ENCODE measurements at regions not wholly inside any gene's neighbourhood (a gene's known extent, or its start where the extent isn't known, plus 50 kb on each side); places are given as distances from the start of the nearest gene placed in this dataset.

- Histone ChIP-seq H3K4me1 (replicated peaks) (no peaks in the 10 kb centered on the region), H3K27ac (no peak overlapping the region), H3K36me3 (no peaks in the 10 kb centered on the region), H3K9me3 (no peaks in the 10 kb centered on the region), H3K4me3 (no peak overlapping the region), H3K27me3 (replicated peaks; ENCODE audit: insufficient read depth) (no peaks in the 10 kb centered on the region)
- intact Hi-C loops (cut with DNase I) = no loop called here
- DNase-seq (ENCODE audit: low spot score) = no peak
- TF ChIP-seq POLR2AphosphoS5 (IDR thresholded peaks at IDR 0.05) (no peak), POLR2A (IDR thresholded peaks at IDR 0.05) (no peak), CTCF (IDR thresholded peaks at IDR 0.05) (no peak)
- 82% methylated on average over 11 of the region's 11 CpGs for WGBS
These were observed 142.1 kb upstream of the EEPD1 start for GRCh38 chr7:36010656-36011587.

GRCh38 chr7:36011588-36011965 lies 141.5 kb upstream of the EEPD1 start:
- Histone ChIP-seq H3K27ac (no peak overlapping the region), H3K4me3 (no peak overlapping the region), H3K4me1 (replicated peaks) (no peaks in the 10 kb centered on the region), H3K27me3 (replicated peaks; ENCODE audit: insufficient read depth) (no peaks in the 10 kb centered on the region), H3K36me3 (no peaks in the 10 kb centered on the region), H3K9me3 (no peaks in the 10 kb centered on the region)
- intact Hi-C loops (cut with DNase I) = no loop called here
- TF ChIP-seq POLR2A (IDR thresholded peaks at IDR 0.05) (no peak), CTCF (IDR thresholded peaks at IDR 0.05) (no peak), POLR2AphosphoS5 (IDR thresholded peaks at IDR 0.05) (no peak)
- DNase-seq (ENCODE audit: low spot score) = no peak
- WGBS = 76% methylated on average over 8 of the region's 8 CpGs

- DNase-seq (ENCODE audit: low spot score) = no peak
- no peak for TF ChIP-seq POLR2AphosphoS5 (IDR thresholded peaks at IDR 0.05)
- intact Hi-C loops (cut with DNase I) = no loop called here
- H3K27me3 ChIP-seq (replicated peaks; ENCODE audit: insufficient read depth) = no peaks in the 10 kb centered on the region
- no peaks in the 10 kb centered on the region for H3K36me3 ChIP-seq
- no peaks in the 10 kb centered on the region for H3K4me1 ChIP-seq (replicated peaks)
- 96% methylated on average over 7 of the region's 7 CpGs for WGBS
- no peak overlapping the region for H3K4me3 ChIP-seq
- H3K27ac ChIP-seq = no peak overlapping the region
- no peaks in the 10 kb centered on the region for H3K9me3 ChIP-seq
These were observed 139.6 kb upstream of the EEPD1 start for GRCh38 chr7:36013246-36014014.

GRCh38 chr7:36014961-36015360 lies 138.1 kb upstream of the EEPD1 start:
- Histone ChIP-seq H3K27me3 (replicated peaks; ENCODE audit: insufficient read depth) (no peaks in the 10 kb centered on the region), H3K9me3 (no peaks in the 10 kb centered on the region), H3K36me3 (no peaks in the 10 kb centered on the region), H3K4me3 (no peak overlapping the region), H3K27ac (no peak overlapping the region), H3K4me1 (replicated peaks) (no peaks in the 10 kb centered on the region)
- TF ChIP-seq CTCF (IDR thresholded peaks at IDR 0.05) = no peak
- TF ChIP-seq POLR2AphosphoS5 (IDR thresholded peaks at IDR 0.05) = no peak
- TF ChIP-seq POLR2A (IDR thresholded peaks at IDR 0.05) = no peak
- 91% methylated on average over 9 of the region's 9 CpGs for WGBS
- intact Hi-C loops (cut with DNase I) = no loop called here
- DNase-seq (ENCODE audit: low spot score) = no peak

- 94% methylated on average over 2 of the region's 2 CpGs for WGBS
- no peak for DNase-seq (ENCODE audit: low spot score)
- intact Hi-C loops (cut with DNase I) = no loop called here
- no peak overlapping the region for H3K4me3 ChIP-seq
- H3K9me3 ChIP-seq = no peaks in the 10 kb centered on the region
- no peak overlapping the region for H3K27ac ChIP-seq
- H3K36me3 ChIP-seq = no peaks in the 10 kb centered on the region
- H3K27me3 ChIP-seq (replicated peaks; ENCODE audit: insufficient read depth) = no peaks in the 10 kb centered on the region
- TF ChIP-seq CTCF (IDR thresholded peaks at IDR 0.05) (no peak), POLR2A (IDR thresholded peaks at IDR 0.05) (no peak), POLR2AphosphoS5 (IDR thresholded peaks at IDR 0.05) (no peak)
- no peaks in the 10 kb centered on the region for H3K4me1 ChIP-seq (replicated peaks)
These were observed 137.3 kb upstream of the EEPD1 start for GRCh38 chr7:36015733-36016132.
